Coronary artery (tissue), 2 donors: ENCODE measurements at regions not wholly inside any gene's neighbourhood (a gene's known extent, or its start where the extent isn't known, plus 50 kb on each side); places are given as distances from the start of the nearest gene placed in this dataset.

ENCODE experiments used
- DNase-seq: peaks from one replicate; pipeline ENCODE4 v3.0.0-alpha.2; 2017; ENCODE audit warnings: low spot score
- H3K27ac ChIP-seq, 2 donors: fragments of 200-600 bp; sonication (generic); one replicate each; pipeline ENCODE4 v1.5.1; 2016 to 2019
- H3K4me3 ChIP-seq: fragments of 200-600 bp; sonication (generic); 2 replicates; pipeline ENCODE4 v1.5.1; 2016; ENCODE audit warnings: mild to moderate bottlenecking, moderate library complexity
- TF ChIP-seq, protein P1 (sequence below): fragments of 200-600 bp; sonication (generic); IDR thresholded peaks from one replicate; pipeline ENCODE4 v1.5.1; 2019; ENCODE audit warnings: antibody characterized with exemption

DNA sequence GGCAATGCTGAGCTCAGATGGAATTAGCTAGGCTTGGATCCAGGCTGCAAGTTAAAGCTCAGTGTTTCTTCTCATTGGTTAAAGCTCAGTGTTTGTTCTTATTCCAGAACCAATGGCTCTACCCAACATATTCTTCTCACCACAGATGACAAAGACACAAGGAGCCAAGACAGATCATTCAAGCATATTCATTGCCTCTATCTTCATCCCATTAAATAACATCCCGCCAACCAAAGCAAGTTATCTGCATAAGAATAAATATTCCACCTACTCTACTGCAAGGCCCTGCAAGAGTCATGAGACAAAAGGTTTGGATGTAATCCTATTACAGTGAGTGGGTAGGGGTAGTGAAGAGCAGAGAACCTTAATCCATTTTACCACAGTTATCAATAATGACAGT, 766.5 kb downstream of the C4orf33 start:
- no peak overlapping the region for H3K4me3 ChIP-seq
- TF ChIP-seq, protein P1, sequence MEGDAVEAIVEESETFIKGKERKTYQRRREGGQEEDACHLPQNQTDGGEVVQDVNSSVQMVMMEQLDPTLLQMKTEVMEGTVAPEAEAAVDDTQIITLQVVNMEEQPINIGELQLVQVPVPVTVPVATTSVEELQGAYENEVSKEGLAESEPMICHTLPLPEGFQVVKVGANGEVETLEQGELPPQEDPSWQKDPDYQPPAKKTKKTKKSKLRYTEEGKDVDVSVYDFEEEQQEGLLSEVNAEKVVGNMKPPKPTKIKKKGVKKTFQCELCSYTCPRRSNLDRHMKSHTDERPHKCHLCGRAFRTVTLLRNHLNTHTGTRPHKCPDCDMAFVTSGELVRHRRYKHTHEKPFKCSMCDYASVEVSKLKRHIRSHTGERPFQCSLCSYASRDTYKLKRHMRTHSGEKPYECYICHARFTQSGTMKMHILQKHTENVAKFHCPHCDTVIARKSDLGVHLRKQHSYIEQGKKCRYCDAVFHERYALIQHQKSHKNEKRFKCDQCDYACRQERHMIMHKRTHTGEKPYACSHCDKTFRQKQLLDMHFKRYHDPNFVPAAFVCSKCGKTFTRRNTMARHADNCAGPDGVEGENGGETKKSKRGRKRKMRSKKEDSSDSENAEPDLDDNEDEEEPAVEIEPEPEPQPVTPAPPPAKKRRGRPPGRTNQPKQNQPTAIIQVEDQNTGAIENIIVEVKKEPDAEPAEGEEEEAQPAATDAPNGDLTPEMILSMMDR = no peak
- DNase-seq = no peak
- H3K27ac ChIP-seq = no peak overlapping the region

DNA sequence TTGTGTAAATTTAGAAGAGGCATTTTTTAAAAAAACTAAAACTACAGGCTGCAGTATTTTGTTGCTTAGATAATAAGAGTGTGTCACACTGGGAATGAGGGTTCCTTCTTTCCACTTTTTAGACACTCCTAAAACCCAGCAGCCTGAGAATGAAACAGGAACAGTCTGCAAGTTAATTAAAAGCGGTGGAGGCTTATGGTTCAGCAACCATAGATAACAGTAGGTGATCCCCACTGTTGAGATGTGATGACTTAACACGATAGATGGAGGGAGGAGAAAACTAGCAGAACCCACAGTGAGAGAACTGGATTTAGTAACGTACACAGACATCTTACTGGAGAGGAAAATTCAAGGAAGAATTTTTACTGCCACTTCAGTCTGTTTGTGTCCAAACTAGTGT, 767.3 kb downstream of the C4orf33 start:
- H3K27ac ChIP-seq = no peak overlapping the region
- TF ChIP-seq, protein P1 = no peak
- no peak overlapping the region for H3K4me3 ChIP-seq
- no peak for DNase-seq

DNA sequence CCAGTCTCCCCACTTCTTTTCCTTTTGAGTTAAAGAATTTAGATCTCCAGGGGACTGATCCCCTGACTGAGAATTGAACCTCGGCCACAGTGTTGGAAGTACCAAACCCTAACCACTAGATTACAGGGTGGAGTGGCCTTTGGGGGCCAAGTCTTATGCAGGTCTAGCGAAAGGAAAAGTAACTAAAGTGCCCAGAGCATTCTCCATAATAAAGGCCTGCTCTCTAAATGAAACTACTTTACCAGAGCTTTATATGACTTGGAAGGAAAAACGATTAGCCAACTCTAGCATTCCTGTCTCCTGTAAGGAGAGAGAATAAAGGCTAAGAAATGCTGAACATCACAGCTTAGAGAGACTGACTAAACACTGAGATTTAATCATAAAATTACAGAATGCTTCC, 788.0 kb downstream of the C4orf33 start:
- DNase-seq = no peak
- no peak overlapping the region for H3K4me3 ChIP-seq
- H3K27ac ChIP-seq = no peak overlapping the region

DNA sequence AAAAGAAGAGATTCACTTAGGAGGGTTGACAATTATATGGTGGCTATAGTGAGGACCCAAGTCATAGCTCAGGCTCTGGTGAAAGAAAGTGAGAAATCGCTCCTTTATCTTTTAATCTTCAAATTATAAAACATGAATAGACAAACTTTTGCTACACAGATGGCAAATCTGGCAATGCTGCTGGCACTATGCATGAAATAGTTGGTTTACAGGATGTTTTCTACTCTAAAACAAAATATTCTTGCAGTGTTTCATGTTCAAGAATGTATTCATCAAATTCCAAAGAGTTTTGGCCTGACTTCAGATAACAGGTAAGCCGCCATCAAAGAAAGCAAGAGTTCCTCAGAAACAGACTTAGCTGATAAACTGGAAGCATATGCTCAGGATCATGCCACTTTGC, 801.2 kb downstream of the C4orf33 start:
- Histone ChIP-seq H3K4me3 (no peak overlapping the region), H3K27ac (no peak overlapping the region)
- no peak for DNase-seq
- TF ChIP-seq, protein P1 = no peak

More for the DNA sequence above, 788.0 kb downstream of the C4orf33 start:
- TF ChIP-seq, protein P1 = no peak

DNA sequence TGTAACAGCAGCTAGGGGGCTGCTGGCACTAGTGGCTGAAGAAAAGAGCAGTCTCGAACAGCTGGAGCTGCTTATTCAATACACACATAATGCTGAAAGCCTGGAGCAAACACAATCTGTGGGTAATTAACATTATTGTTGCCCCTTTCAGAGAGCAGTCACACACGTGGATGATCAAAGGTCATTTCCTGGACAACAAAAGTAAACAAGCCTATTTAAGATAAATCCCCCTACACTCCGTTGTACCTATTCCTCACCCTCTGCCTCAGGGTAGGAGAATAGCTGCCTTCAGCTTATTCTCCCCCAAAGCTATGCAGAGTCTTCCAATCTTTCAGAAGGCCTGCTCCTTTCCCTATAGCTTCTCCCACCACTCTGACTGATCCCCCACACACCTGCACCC, 803.9 kb downstream of the C4orf33 start:
- TF ChIP-seq, protein P1 = no peak
- no peak overlapping the region for H3K27ac ChIP-seq
- no peak overlapping the region for H3K4me3 ChIP-seq
- DNase-seq = no peak

DNA sequence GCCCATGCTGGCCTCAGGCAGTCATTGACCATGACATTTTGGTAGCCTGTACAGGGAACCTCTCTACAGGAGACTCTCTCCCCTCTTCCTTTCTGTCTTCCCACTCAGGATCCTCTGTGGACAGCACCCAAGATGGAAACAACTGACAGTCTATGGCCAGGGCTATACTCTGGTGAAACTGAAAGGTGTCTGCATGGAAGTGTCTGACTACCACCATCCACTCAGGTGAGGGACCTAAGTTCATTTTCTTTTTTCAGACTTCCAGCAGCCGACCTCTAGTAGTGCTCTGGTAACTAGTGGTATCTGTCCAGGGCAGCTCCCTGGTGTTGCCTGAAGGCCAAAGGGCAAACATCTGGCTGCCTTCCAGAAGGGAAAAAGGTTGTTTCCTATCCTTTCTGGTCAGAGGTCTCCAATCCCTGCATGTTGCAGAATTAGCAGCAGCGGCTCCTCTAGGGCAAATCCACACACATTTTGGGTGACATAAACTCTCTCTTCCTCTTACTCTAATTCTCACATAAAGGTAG, 804.5 kb downstream of the C4orf33 start:
- H3K4me3 ChIP-seq = no peak overlapping the region
- TF ChIP-seq, protein P1 = no peak

DNA sequence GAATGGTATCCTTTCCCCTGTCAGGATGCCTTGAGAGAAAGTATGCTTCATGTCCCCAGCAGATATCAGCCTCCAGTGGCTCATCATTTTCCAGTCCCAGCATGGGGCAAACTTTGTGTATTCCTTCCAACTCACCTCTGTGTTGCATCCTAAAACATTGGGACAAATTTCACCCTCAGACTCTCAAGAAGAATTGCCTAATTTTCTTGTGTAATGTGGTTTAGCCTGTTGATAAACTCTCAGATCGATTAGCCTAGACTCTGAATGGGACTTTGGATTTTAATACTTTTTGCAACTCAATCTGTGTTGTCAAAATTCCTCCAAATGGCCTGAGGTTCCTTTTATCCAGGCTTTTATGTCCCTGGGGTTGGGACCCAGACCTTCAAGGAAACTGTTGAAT, 805.3 kb downstream of the C4orf33 start:
- H3K27ac ChIP-seq = no peak overlapping the region

More for the DNA sequence above, 804.5 kb downstream of the C4orf33 start:
- DNase-seq = no peak
- H3K27ac ChIP-seq = no peak overlapping the region

More for the DNA sequence above, 805.3 kb downstream of the C4orf33 start:
- DNase-seq = no peak
- H3K4me3 ChIP-seq = no peak overlapping the region
- TF ChIP-seq, protein P1 = no peak
